COLO668 (cell line): ENCODE measurements at regions not wholly inside any gene's neighbourhood (a gene's known extent, or its start where the extent isn't known, plus 50 kb on each side); places are given as distances from the start of the nearest gene placed in this dataset.
A peak's percentile ranks its signal among the peaks of the same experiment; 100 is the strongest.

Source experiments
- DNase-seq: peaks from one replicate; lab custom pipeline; 2025; ENCODE audit not compliant: unreplicated experiment; lab: John Stamatoyannopoulos, UW

GRCh38 chr2:120864981-120865380 is 129.3 kb downstream of the GLI2 start:
- DNase-seq = no peak

DNA sequence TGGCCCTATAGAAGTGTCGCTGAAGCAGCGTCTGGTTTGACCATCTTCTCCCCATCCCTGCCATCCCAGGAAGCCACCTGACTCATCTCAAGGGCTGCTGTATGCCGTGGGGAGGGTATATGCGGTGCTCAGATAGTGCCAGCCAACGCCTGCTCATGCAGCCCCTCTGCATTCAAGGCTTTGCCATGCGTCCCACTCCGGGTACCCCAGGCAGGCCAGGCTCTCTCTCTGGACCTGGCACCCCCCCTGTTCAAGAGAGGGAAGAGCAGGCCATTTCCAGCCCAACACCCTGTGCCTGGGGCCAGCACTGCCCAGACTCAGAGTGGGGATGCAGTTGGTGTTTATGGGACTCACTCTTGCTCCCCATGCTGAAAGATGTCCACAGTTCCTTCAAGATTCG is 130.0 kb downstream of the GLI2 start:
- DNase-seq = no peak

DNA sequence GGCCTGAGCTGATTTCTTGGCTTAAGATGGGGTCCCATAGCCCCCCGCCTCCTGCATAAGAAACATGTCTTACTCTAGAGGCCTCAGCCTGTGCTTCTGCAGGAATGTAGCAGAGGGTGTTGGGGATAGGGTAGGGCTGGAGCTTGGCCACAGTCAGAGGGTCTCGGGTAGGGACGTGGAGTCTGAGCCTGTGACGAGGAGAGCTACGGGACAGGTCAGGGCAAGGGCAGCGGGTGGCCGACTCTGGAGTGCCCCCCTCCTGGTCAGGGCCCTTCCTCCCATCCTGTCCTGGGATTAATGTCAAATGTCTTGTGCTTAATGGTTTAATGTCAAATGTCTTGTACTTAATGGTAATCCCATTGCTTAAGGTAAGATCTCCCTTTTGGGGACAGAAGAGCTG is 130.4 kb downstream of the GLI2 start:
- no peak for DNase-seq

DNA sequence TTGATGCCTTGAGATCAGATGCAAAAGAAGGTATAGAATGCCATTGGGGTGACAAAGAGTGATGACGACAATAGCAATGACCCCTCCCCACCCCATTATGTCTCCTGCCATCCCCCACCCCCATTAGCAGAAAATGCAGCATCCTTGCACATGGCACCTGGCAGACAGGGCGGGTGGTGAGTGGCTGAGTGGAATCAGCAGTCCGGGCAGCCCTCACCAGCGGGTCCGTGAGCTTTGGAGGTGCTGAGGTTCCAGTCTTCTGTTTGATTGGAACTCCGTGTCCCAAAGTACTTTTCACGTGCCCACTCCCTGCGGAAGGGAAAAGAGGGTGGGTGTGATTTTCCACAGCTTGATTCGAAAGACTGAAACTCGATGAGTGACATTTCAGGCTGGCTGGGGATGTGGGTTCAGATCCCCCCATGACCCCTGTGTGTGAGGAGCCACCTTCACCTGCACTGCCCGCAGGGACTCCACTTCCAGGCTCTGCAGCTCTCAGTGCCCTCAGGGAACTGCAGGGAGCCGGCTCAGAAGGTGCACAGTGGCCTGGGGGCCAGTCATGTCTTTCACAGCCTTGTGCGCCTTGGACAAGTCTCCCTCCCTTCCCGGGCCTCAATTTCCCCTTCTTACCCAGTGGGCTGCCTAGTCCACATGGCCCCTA is 130.9 kb downstream of the GLI2 start:
- DNase-seq = no peak

GRCh38 chr2:120867290-120868241 is 131.9 kb downstream of the GLI2 start:
- peak; percentile 59 for DNase-seq

- DNase-seq = no peak
Observed at GRCh38 chr2:120868366-120868765, 132.7 kb downstream of the GLI2 start.

DNA sequence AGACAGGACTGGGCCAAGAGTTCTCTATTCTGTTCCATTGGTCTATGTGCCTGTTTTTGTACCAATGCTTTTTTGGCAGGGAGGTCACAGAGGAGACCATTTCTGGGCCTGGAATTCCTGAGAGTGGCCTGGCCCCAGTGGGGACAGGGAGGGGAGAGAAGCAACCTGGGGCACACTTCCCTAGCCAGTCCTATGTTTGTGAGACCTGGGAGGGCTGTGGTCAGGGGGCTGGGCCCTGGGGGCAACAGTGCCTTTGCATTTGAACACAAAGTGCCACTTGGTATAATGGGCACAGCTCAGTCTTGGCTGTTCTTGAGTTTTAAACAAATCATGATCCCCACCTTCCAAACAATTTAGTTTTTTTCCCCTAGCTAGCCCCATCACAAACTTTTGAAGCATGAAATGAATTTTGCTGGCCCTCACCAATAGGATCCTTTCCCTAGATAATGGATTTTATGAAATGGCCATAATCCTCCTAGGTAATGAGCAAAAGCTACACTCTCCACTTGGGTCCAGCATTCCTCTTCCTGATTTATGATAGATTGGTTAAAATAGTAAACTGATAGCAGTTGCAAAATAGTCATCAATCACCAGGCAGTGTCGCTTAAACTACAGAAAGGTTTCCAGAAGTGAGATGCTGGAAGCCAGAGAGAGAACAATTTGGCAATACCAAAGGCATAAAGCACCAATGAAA is 133.5 kb downstream of the GLI2 start:
- no peak for DNase-seq

DNA sequence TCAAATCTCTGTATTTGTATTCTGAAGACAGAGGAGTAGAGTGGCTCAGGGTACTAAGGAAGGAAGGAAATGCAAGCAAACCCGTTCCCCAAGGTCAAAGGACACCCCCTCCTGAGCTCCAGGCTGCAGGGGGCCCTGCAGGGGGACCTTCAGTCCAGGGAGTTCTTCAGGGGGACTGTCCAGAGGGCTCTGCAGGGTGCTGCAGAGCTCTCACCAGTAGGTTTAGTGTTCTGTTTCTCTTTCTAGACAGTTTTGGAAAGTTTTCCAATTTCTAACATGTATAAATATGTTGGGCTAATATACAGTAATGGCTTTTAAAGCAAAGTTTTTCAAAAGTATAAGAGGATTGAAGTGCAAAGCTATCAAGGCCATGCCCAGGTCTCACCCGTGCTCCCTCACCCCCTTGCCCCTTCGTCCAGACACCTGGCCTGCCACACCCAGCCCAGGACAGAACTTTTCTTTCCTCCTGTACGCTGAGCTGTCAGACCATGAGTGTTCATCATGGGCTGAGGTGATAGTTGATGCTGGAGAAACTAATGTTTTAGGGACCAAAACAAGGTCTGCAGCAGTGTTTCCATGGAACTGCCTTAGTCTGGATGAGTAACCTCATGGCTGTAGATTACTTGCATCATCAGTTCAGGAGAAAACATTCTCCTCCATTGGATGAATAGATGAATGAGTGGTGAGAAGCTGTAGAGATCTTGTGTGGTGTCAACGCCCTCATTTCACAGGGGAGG is 134.2 kb downstream of the GLI2 start:
- DNase-seq = no peak

GRCh38 chr2:120870467-120870788 is 134.8 kb downstream of the GLI2 start:
- DNase-seq = no peak

GRCh38 chr2:120871016-120871635 is 135.5 kb downstream of the GLI2 start:
- peak; percentile 52 for DNase-seq

GRCh38 chr2:120871881-120872620 is 136.4 kb downstream of the GLI2 start:
- DNase-seq = no peak

DNA sequence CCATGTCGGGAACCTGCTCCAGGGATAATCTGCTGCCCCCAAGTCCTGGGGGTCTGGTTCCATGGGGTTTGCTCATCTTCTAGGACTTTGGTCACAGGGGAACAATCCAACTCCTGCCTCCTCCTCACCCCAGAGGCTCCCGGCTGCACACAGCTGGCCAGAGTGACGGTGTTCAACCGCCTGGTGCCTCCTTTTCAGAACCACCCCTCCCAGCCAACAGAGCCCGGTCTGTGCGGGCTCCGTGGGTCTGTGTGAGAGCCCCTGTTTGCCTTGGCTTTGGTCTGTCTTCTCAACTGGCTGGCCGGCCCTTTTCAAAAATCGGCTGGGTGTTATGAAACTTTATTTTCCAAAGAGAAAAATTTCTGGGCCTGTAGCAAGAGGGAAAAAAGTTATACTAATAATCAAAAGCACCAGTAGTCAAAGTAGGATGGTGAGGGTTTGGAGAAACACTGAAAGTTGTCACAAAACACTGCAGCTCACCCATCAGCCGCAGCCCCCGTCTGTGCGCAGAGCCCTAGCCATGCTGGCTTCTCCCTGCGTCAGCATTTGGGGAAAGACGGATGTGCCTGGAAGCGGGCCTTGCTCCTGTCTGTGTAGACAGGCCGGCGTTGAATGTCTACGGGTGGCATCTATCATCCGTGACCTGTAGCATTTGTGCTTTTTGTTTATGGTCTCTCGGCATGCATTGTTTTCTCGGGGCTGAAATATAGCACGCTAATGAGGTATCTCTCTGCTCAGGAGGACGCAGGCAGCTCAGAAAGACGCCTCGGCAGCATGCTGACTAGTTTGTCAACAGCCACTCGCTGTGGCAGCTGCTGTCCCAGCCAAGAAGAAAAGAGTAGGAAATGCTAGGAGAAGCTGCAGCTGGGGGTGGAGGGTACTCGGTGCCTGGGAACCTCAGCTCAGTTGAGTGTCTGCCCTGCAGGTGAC is 138.6 kb downstream of the GLI2 start:
- no peak for DNase-seq

DNA sequence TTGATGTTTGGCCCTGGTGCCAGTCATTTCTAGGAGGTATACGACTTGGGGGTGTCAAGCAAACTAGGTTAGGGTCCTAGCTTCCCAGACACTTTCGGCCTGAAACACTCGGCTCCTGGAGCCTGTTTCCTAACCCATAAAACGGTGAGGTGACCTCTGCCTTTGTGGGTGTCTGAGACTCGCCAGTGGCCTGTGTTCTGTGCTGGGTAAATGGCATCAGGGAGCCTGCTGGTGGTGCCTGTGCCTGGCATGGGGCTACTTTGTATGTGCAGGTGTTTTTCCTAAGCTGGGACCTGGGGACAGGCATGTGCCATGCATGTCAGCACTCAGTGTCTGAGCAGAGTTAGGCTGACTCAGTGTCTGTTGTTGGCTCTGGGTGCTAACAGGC is 139.2 kb downstream of the GLI2 start:
- no peak for DNase-seq

DNA sequence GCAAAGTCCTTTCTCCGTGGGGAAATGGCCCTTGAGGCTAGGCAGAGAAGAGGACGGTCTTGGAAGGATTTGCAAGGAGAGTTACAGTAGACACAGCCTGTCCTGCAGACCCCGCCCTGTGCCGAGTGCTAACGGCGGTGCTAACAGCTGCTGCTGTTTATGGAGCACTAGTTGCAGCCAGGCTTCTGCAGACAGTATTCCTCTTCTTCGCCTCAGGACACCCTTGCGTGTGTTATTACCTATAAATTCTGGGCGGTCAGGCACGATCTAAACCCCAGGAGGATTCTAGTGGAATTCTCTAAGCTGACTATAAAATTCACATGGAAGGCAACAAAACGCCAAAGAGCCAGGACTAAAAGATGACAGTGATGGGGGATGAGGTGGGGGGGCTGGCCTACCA is 139.8 kb downstream of the GLI2 start:
- DNase-seq = no peak

- DNase-seq = no peak
Observed at GRCh38 chr2:120876526-120877280, 141.0 kb downstream of the GLI2 start.

- no peak for DNase-seq
Observed at GRCh38 chr2:120877409-120877808, 141.7 kb downstream of the GLI2 start.

DNA sequence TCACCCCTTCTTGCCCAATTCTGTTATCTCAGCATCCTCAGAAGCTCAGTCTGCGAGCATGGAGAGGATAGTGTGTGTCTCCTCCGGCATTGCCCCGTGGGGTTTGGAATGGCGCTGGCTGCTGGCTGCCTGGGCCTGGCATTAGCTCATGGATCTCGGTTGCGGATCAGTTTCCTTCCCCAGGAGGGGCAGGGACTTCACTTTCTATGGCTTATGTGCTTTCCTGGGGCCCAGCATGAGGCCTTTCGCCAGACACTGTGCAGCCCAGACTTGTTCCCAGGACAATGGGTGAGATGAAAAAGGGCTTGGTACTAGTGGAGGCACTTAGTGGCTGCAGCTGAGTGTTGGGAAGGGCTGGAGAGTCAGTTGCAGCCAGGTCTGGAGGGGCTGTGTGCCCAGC is 143.3 kb downstream of the GLI2 start:
- DNase-seq = no peak
